CD4-positive, alpha-beta T cell treated with Interleukin-2 at 100 ng/mL for 4 hours (primary cell): ENCODE measurements at regions not wholly inside any gene's neighbourhood (a gene's known extent, or its start where the extent isn't known, plus 50 kb on each side); places are given as distances from the start of the nearest gene placed in this dataset.
"Not testable (repeated sequence)": the region's sequence is repeated elsewhere in the genome, so short reads cannot be mapped to it uniquely, and the experiment has no call there.

ENCODE experiments used
- DNase-seq: peaks from one replicate; pipeline ENCODE4 v3.0.0-alpha.2; 2020; ENCODE audit warnings: low spot score

DNA sequence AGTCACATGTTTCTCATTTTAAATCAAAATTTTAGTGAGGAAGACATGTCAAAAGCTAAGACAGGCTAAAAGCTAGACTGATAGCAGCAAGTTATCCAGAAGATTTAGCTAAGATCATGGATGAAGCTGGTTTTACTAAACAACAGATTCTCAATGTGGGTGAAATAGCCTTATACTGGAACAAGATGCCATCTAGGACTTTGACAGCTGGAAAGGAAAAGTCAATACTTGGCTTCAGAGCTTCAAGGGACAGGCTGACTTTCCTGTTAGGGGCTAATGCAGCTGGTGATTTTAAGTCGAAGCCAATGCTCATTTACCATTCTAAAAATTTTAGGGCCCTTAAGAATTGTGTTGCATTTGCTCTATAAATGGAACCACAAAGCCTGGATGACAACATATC, 455.3 kb upstream of the SLC10A2 start:
- DNase-seq: no peak

DNA sequence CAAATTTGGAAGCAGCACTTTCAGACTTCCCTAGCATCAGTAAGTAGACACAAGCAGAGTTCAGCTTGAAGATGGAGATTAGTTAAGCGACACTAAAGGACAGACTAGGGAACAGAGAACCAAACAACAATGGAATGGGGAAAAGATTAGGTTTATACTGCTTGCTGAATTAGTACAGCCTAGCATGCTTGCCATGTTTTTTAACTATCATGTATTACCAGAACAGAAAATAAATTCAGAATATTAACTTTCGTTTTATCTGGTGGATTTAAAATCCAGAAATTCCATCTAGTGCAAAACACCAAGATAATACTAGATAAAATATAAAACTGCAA, 451.5 kb upstream of the SLC10A2 start:
- DNase-seq: no peak

DNA sequence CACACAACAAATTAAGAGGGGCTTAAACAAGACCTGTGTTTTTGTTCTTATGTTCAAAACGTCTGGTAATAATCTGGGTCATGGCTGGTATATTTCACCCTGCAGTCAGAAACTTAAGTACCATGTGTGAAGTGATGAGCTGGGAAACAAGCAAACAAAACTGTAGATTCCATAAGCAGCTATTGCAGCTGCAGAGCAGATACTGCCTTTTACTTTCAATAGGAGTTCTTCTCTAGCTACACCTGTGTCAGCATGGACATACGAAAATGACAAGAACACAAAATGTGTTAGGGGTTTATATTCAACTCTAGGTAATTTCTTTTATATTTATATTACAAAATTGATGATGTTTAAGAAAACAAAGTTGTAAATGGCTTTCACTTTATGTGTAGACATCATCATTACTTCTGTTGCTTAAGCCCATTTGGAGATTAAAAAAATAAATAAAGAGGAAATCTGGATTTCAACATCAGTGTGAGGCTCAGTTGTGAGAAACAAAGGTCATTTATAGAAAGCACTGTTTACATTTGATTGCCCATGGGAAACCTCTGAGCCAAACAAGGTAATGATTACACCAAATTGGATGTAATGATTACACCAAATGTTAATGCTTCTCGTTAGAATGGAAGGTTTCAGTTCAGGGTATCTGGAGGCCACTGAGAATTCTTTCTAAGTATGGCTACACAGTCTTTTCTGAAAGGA, 451.0 kb upstream of the SLC10A2 start:
- no peak for DNase-seq

DNA sequence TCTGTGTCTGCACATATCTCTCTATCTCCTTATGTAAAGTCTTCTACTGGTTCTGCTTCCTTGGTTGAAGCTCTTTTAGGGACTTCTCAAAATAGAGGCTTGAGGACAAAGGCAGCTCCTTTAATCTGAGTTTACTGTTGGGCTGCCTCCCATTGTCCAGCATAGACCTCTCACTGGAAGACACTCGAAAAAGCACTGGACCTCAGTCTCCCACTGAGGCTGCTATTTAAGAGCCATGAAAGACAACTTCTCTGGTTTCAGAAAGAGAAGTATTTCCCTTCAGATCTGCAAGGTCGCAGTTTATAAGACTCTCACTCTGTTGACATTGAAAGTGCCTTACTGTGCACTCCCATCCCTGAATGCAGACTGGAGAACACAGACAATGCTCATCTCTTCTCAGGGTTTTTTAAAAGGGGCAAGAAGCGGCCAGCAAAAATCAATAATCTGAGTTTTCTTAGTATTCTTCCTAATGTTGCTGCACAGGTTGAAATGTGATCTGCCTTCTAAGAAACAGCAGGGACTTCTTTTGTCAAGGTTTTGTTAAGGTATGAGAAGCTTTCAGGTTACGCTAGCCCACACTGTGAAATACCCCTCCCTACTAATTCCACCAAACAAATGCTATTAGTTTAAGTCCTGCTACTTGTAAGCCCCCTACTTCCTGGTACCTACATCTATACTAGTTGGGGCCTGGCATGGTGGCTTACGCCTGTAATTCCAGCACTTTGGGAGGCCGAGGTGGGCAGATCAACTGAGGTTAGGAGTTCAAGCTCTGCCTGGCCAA, 450.0 kb upstream of the SLC10A2 start:
- no peak for DNase-seq

DNA sequence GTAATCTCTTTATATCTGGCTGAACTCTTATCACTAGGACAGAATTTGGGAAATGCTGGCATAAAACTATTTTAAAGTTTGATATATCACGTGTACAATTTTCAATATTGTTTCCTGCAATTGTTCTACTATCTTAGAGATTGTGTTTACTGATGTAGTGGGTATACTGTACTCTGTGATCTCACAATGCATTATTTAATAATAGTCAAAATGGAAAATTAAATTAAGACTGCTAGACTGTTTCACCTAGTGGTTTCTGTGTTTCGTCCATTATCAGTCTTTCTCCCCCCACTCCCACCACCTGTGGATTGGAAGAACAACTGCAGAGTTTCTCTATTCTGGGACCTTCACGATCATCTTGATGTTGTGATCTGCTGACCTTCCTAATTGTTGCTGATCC, 449.2 kb upstream of the SLC10A2 start:
- no peak for DNase-seq

GRCh38 chr13:103514619-103515018, 448.4 kb upstream of the SLC10A2 start:
- DNase-seq: no peak

DNA sequence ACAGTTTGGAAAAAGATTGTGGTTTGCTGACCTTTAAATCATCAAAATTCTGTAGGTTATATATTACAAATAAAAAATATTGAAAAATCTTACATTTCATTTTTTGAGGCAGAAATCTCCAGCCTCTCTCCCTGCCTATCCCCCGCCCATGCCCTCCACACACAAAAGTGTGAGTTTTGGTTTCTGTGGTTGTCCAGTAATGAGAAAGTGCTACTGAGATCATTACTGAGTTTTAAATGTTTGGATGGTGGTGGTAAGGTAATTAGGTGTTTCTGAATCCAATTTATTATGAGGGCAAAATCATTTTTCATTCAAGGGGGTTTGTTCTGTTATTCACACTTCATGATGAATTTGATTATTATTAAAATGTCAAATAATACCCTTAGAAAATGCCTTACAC, 448.0 kb upstream of the SLC10A2 start:
- no peak for DNase-seq

- no peak for DNase-seq
Observed at GRCh38 chr13:103510007-103510535, 443.9 kb upstream of the SLC10A2 start.

DNA sequence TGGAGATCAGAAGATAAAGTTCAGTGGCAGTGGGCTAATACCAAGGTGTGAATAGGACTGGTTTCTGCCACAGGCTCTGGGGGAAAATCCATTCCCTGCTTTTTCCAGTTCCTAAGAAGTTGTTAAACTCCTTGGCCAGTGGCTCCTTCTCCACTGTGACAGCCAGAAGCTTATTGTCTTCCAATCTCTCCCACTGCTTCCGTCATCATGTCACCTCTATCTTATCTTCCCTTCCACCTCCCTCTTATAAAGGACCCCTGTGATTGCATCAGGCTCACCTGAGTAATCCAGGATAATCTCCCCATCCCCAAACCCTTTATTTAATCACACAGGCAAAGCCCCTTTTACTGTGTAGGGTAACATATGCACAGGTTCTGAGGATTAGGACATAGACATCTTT, 431.2 kb upstream of the SLC10A2 start:
- no peak for DNase-seq

DNA sequence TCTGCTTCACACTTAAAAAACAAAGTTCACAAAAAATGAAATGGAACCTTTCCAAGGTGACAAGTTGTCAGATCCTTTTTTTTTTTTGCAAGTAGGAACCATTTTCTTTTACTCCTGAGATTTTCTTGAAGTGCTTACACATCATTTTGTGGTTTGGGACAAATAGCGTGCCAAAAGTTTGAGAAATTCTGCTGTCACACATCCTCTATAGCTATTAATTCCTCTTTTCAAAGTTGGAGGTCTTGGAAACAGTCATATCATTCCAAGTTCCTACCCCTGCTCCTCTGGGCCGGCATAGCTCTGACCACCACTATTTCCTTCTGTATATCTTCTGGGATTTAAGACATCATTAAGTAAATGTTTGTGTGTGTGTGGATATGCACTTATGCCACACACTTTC, 421.6 kb upstream of the SLC10A2 start:
- no peak for DNase-seq

DNA sequence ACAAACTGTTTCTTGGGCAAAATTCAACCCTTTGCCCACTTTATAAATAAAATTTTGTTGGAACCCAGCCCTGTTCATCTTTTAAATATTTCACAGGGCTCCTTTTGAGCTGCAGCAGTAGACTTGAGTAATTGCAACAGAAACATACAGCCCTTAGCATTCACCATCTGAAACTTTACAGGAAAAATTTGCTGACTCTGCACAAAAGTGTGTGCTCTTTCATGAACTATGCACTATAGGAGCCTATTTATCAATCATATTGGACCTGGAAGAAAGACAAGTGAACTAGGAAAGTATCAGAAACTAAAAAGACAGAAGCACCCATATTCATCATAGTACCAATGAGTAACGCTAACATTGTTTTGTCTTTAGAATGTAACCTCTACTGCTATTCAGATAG, 406.9 kb upstream of the SLC10A2 start:
- no peak for DNase-seq

DNA sequence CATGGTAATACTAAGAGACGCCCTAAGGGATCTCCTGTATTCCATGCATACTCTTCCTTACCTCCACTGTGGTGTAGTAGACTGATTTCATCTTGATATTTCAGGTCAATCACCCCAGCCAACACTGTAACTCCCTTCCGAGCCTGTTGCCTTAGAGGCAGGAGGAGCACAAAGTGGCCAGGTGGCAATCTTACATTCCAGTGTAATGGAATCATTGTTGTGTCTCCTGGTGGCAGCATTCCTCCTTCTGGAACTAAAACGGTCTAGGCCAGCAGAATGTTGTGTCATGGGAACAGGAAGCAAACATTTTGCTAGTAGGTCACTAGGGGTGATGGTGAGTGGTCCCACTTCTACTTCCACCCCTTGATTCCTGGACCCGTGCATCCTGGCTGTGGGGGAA, 405.7 kb upstream of the SLC10A2 start:
- no peak for DNase-seq

GRCh38 chr13:103469771-103470170, 403.6 kb upstream of the SLC10A2 start:
- no peak for DNase-seq

DNA sequence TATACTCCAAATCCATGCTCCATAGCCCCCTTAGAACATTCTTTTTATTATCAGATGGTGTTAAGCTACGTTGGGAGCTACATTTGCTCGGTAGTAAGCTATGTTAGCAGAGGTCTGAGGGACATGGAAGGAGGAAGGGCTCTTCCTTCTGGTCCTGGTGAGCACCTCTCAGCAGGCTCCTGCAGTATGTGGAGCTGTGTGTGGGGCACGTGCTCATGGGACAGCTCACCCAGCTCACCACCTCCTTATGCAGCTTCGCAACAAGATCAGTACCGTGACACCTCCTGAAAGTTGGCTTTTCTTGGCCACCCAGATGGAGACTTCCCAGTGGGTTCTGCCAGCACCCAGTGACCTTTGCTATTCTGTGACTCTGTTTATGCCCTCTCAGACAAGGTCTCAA, 400.5 kb upstream of the SLC10A2 start:
- DNase-seq: no peak

- DNase-seq: not testable (repeated sequence)
Observed at GRCh38 chr13:103460246-103460645, 394.0 kb upstream of the SLC10A2 start.

DNA sequence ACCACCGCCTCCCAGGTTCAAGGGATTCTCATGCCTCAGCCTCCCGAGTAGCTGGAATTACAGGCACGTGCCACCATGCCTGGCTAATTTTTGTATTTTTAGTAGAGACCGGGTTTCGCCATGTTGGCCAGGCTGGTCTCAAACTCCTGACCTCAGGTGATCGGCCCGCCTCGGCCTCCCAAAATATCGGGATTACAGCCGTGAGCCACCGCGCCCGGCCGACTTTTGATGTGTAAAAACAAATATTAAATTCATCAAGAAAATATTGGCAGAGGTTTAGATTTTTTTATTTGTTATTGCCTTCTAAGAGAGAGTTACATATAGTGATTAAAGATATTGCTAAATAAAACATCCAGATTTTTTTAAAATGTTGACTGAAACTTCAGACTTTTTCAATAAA, 390.8 kb upstream of the SLC10A2 start:
- not testable (repeated sequence) for DNase-seq

GRCh38 chr13:103451656-103452055, 385.4 kb upstream of the SLC10A2 start:
- no peak for DNase-seq

DNA sequence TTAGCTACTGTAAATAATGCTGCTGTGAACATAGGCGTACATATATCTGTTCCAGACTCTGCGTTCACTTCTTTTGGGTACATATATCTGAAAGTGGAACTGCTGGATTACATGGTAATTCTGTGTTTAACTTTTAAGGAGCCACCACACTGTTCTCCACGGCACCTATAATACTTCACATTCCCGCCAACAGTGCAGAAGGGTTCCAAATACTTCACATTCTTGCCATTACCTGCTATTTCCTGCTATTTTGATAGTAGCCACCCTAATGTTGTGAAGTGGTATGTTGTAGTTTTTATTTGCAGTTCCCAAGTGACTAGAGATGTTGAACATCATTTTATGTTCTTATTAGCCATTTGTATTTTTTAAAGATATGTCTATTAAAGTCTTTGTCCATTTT, 377.4 kb upstream of the SLC10A2 start:
- no peak for DNase-seq

DNA sequence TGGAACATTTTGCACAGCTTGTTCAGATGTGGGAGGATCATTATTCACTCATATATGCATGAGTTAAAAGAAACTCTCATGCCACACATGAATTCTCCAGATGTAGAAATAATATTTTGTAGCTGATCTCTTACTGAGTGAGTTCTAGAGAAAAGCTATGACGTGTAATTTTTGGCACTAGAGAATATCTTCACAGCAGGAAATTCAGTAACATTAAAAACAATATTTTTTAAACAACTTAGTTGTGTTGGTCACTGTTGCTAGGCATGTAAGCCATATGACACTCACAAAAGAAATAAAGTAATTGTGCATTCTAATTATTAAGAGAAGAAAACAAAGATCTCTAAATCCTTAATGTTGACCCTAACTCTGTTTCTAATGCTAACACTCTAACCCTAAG, 371.4 kb upstream of the SLC10A2 start:
- no peak for DNase-seq

DNA sequence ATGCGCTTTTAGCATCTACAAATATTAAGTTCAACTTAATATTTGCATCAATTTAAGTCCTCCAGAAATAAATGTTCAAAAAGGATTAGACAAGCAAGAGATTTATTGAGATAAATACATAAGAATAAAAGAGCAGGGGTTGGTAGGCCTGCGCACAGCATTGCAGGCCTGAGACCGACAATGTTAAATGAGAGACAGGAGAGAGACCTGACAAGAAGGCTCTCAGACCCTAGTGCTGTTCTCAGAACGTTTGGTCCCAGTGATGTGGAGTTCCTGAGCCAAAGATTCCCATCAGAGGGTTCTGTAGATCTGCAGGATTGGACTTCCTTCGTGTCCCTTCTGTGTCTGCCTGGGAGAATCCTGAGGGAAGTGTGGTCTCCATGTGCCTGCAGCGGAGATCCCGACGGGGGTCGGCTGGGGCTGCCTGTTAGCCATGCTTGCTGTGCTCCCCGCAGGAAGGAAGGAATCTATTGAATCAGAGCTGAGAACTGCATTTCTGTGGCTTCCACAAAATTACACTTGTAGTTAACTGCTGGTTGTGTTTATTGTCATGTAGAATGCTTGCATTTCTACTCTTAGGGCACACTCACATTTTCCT, 369.9 kb upstream of the SLC10A2 start:
- no peak for DNase-seq

GRCh38 chr13:103431856-103432255, 365.6 kb upstream of the SLC10A2 start:
- no peak for DNase-seq

GRCh38 chr13:103430368-103430767, 364.2 kb upstream of the SLC10A2 start:
- no peak for DNase-seq

- DNase-seq: no peak
Observed at GRCh38 chr13:103410002-103410401, 343.8 kb upstream of the SLC10A2 start.
